ENCODE measurements at regions not wholly inside any gene's neighbourhood (a gene's known extent, or its start where the extent isn't known, plus 50 kb on each side); places are given as distances from the start of the nearest gene placed in this dataset.

DNA sequence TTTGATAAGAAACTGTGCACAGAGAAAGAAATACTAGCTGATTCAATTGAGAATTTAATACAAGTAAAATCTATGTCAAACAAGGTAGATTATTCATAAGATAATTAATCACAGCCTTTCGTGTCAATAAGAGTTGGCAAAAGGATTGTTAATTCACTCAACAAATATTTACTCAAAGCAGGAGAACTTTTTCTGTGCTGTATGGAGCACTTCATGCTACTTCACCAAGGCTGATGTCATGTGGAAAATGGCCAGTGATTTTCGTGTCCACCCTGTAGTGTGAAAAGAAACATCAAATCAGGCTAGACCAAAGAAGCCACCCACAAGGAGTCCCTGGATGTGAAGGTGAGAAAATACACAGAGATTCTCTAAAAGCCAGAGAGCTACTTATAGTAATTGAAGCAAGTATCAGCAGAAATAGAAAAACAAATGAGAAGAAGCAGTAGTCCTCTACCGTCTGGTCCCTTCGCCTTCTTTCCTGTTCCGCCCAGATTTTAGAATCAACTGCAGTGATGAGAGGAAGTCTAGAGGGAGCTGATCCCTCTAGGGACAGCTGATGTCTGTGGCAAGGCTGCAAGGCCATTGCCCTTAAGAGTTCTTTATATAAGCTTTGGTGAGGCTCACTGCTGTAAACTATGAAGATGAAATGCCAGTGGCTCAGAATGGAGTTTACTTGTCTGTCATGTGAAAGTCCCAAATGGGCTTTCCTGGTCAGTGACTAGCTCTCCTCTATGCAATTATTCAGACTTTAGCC is 201.3 kb upstream of the APCDD1 start:
- H3K9me3 ChIP-seq (ENCODE audit: control insufficient read depth, insufficient read depth, low read length) = no peaks in the 10 kb centered on the region
- no peak overlapping the region for H4K8ac ChIP-seq (ENCODE audit: low read depth in 2 of 2, low read length in 2 of 2)
- peaks cover 4% of the 10 kb centered on the region for H3K27me3 ChIP-seq (ENCODE audit: control insufficient read depth, insufficient read depth, low read length)
- in situ Hi-C loops (cut with MboI; ENCODE audit: low sequenced_read_pairs) = no loop called here
- H4K20me1 ChIP-seq (ENCODE audit: insufficient read depth, low read length) = no peaks in the 10 kb centered on the region
- H3K36me3 ChIP-seq (ENCODE audit: control insufficient read depth, insufficient read depth, low read length) = no peaks in the 10 kb centered on the region
- no peak overlapping the region for H3K14ac ChIP-seq (replicated peaks; ENCODE audit: low read depth, low read length)
- H2BK120ac ChIP-seq (ENCODE audit: low read depth, low read length) = no peak overlapping the region
- POLR2A ChIA-PET (ENCODE audit: unreplicated experiment) = no interaction called here
- no peak overlapping the region for H3K4me3 ChIP-seq (ENCODE audit: insufficient read depth, low read depth, low read length)
- DNase-seq (no peak), ATAC-seq (ENCODE audit: low read depth) (no peak)
- no peaks in the 10 kb centered on the region for H3K9me1 ChIP-seq (ENCODE audit: insufficient read depth, low read length)
- no peak overlapping the region for H4K91ac ChIP-seq (ENCODE audit: insufficient read depth, low read depth, low read length)
- H2AFZ ChIP-seq (replicated peaks; ENCODE audit: low read length, poor library complexity) = no peak overlapping the region
- H3K56ac ChIP-seq (ENCODE audit: extremely low read depth, insufficient read depth, low read length) = no peak overlapping the region
- no peak overlapping the region for H4K5ac ChIP-seq (ENCODE audit: low read depth, low read length)
- no peak overlapping the region for H3K9ac ChIP-seq (ENCODE audit: low read depth, low read length)
- WGBS, 2 experiments (ENCODE audit: extremely low coverage in 2 of 2, insufficient read length in 1 of 2) = no CpG with 5 or more reads among the region's 5 CpGs
- H3K4ac ChIP-seq (ENCODE audit: low read depth, low read length) = no peak overlapping the region
- H2AK9ac ChIP-seq (replicated peaks; ENCODE audit: low read depth, low read length, poor library complexity) = no peak overlapping the region
- CTCF ChIA-PET = interaction anchor here (1.2 kb wide), 2 partner anchors 11 to 13 kb away, joined by 3 read pairs; no protein-coding TSS in a partner anchor
- dilution Hi-C loops (cut with HindIII; ENCODE audit: low sequenced_read_pairs, unreplicated experiment) = no loop called here
- no peak overlapping the region for H3K23ac ChIP-seq (ENCODE audit: low read depth, low read length)
- no peak overlapping the region for H3K27ac ChIP-seq (ENCODE audit: insufficient read depth, low read length)
- no peak overlapping the region for H2BK20ac ChIP-seq (ENCODE audit: low read depth, low read length)
- BruUV-seq (replicated peaks) = no TSS peak
- no peak overlapping the region for H2AK5ac ChIP-seq (ENCODE audit: low read depth, low read length)
- H3K18ac ChIP-seq (ENCODE audit: low read depth, low read length) = no peak overlapping the region
- TF ChIP-seq MAZ (IDR thresholded peaks at IDR 0.05; ENCODE audit: borderline replicate concordance, low read depth, low read length) = no peak
- TF ChIP-seq RCOR1 (IDR thresholded peaks at IDR 0.05; ENCODE audit: insufficient replicate concordance, low read length) = no peak
- no peak for TF ChIP-seq CHD1 (IDR thresholded peaks at IDR 0.05; ENCODE audit: low read depth, low read length)
- TF ChIP-seq CEBPB (IDR thresholded peaks at IDR 0.05; ENCODE audit: low read depth, low read length) = no peak
- no peak for TF ChIP-seq SMC3 (IDR thresholded peaks at IDR 0.05; ENCODE audit: low read depth, low read length)
- no peak for TF ChIP-seq MXI1 (IDR thresholded peaks at IDR 0.05; ENCODE audit: borderline replicate concordance, low read depth, low read length)
- TF ChIP-seq, protein P1, sequence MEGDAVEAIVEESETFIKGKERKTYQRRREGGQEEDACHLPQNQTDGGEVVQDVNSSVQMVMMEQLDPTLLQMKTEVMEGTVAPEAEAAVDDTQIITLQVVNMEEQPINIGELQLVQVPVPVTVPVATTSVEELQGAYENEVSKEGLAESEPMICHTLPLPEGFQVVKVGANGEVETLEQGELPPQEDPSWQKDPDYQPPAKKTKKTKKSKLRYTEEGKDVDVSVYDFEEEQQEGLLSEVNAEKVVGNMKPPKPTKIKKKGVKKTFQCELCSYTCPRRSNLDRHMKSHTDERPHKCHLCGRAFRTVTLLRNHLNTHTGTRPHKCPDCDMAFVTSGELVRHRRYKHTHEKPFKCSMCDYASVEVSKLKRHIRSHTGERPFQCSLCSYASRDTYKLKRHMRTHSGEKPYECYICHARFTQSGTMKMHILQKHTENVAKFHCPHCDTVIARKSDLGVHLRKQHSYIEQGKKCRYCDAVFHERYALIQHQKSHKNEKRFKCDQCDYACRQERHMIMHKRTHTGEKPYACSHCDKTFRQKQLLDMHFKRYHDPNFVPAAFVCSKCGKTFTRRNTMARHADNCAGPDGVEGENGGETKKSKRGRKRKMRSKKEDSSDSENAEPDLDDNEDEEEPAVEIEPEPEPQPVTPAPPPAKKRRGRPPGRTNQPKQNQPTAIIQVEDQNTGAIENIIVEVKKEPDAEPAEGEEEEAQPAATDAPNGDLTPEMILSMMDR (conservative IDR thresholded peaks at IDR 0.05; ENCODE audit: low read depth, low read length) = no peak
- TF ChIP-seq POLR2A (IDR thresholded peaks at IDR 0.05; ENCODE audit: low read depth, low read length) = no peak
- TF ChIP-seq FOS (IDR thresholded peaks at IDR 0.05; ENCODE audit: low read depth, low read length) = no peak
- no peak for TF ChIP-seq NFE2L2 (IDR thresholded peaks at IDR 0.05; ENCODE audit: low read depth, low read length)
- TF ChIP-seq, protein P2, sequence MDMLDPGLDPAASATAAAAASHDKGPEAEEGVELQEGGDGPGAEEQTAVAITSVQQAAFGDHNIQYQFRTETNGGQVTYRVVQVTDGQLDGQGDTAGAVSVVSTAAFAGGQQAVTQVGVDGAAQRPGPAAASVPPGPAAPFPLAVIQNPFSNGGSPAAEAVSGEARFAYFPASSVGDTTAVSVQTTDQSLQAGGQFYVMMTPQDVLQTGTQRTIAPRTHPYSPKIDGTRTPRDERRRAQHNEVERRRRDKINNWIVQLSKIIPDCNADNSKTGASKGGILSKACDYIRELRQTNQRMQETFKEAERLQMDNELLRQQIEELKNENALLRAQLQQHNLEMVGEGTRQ (IDR thresholded peaks at IDR 0.05; ENCODE audit: low read depth, low read length) = no peak
- TF ChIP-seq RFX5 (IDR thresholded peaks at IDR 0.05; ENCODE audit: low read depth, low read length) = no peak
- TF ChIP-seq RAD21 (IDR thresholded peaks at IDR 0.05; ENCODE audit: low read length) = no peak
- intact Hi-C loops (cut with micrococcal nuclease) = no loop called here
- H2BK15ac ChIP-seq (ENCODE audit: low read depth, low read length) = no peak overlapping the region
- no peak overlapping the region for H3K4me2 ChIP-seq (ENCODE audit: low read depth, low read length)
- H3K79me1 ChIP-seq (ENCODE audit: low read depth in 1 of 2, low read length in 2 of 2) = no peaks in the 10 kb centered on the region
- no peak overlapping the region for H2BK5ac ChIP-seq (ENCODE audit: low read depth, low read length, poor library complexity, severe bottlenecking)
- no peaks in the 10 kb centered on the region for H3K4me1 ChIP-seq (ENCODE audit: control insufficient read depth, insufficient read depth, low read length)

All from IMR-90 (cell line).